HG03108 (cell line): ENCODE measurements at regions not wholly inside any gene's neighbourhood (a gene's known extent, or its start where the extent isn't known, plus 50 kb on each side); places are given as distances from the start of the nearest gene placed in this dataset.
"Not testable (repeated sequence)": the region's sequence is repeated elsewhere in the genome, so short reads cannot be mapped to it uniquely, and the experiment has no call there.

ENCODE experiments used
- ATAC-seq: cut with Tn5 transposase; IDR thresholded peaks from one replicate; pipeline ENCODE4 v1.9.1; 2021; ENCODE audit warnings: moderate library complexity; ENCODE audit not compliant: unreplicated experiment

DNA sequence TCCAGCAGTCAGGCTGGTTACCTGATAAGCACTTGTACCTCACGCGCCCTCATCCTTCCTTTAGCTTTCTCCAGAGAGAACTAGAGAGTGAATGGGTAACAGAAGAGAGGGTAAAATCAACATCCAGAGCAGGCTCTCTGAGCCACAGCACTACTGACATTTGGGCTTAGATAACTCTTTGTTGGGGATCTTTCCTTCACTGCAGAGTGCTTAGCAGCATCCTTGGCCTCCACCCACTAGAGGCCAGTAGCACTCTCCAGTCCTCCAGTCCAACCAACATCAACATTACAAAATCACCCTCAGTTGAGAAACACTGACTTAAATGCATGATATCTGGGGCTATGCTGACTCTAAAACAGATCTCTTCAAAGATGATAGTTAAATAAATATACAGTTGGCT, 220.7 kb downstream of the TACR3 start:
- ATAC-seq, result no peak

DNA sequence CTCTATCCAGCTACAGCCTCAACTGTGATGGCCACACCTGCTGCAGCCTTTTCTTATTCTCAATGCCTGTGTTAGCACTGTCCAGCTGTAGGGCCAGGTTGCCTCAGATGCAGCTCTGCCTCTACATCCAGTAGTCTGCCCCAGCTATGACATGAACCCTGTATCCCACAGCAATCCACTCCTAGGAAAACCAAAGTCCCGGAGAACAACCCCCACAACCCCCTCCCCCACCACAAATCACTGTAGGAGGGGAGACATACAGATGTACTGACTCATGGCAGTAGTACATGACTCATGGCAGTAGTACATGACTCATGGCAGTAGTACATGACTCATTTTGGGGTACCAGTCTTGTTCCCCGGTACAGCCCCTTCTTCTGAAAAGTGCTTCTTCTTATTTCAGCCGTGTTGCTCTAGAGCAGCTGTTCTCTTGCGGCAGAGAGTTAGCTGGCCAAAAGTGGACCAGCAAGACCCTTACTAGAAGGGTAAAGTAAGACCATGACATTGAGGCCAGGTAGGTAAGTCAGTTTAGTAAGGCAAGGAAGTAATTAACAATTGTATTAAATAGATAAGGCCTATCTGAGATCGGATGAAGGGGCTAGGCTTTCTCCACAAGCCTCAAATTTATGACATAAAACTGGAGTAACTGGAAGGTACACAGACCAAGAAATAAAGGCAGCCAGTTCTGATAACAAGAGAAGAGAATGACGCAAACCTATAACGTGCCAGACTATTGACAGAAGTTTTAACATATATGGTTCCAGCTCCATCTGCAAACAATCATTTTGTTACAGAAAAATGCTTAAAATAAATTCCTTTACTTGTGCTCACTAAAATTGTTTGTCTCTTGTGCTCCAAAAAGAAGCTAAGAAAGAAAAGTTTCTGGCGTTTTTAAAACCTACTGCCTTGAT, 221.4 kb downstream of the TACR3 start:
- peak; percentile 89 for ATAC-seq

DNA sequence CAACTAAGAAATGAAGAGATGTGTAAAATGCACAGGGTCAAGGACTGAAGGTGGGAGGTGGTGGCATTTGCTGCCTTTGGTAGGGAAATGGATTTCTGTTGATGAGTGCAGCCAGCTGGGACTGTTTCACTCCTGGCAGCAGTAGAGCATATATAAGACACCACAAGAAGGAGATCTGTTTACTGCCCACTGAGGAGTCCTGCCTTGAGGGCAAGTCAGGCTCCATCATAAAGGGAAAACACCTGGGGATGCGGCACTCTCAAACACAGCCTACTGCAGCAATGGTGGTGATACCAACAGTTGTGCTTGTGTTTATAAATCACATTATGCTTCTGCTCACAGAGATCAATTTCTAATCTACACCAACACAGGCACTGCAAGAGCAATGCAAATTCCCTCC, 222.1 kb downstream of the TACR3 start:
- peak; percentile 46 for ATAC-seq

DNA sequence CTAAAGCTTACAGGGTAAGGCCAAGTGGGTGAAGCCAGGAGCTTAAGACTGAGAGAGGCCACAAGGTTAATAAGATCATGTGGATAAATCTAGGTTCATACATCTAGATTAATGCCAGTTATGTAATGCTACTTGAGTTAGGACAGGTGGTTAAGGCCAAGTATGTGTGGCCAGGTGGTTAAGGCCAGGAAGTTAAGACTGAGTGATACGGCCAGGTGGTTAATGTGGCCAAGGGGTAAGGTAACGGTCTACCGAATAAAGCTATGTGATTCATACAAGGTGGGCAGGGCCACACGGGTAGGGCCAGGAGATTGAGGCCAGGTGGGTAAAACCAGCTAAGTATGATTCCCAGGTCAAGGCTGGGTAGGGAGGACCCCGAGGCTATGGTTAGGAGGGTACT, 223.0 kb downstream of the TACR3 start:
- no peak for ATAC-seq

DNA sequence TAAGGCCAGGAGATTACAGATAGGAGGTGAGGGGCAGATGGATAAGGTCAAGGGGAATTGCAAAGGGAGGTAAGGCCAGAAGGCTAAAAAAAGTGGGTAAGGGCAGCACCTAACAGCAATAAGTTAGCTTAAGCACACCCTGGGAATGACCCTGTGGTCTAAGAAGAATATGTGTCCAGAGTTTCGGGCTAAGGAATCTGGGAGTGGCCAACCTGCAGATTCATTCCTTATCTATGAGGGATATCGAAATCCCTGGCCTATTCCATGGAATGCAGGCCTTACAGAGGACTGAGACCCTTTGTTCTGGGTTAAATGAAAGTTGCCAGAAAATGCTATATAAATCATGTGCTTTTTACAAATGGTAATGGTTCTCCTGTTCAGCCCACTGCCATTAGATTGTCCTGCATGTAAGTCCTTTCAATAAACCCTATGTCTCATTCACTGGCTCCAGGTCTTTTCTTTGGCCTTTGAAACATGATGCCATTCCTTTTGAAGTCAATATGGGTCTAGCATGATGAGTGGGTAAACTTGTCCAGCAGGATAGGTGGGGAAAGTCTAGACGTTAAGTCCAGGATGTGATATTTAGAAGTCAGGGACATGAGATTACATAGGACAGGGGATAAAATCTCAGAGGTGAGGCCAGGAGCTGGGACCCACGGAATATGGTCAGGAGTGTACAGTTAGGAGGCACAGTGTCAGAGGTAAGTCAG, 226.2 kb downstream of the TACR3 start:
- no peak for ATAC-seq

DNA sequence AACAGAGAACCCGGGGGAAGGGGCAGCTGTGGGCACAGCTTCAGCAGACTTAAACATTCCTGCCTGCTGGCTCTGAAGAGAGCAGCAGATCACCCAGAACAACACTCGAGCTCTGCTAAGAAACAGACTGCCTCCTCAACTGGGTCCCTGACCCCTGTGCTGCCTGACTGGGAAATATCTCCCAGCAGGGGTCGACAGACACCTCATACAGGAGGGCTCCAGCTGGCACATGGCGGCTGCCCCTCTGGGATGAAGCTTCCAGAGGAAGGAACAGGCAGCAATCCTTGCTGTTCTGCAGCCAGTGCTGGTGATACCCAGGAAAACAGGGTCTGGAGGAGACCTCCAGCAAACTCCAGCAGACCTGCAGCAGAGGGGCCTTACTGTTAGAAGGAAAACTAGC, 234.5 kb downstream of the TACR3 start:
- ATAC-seq, result not testable (repeated sequence)

DNA sequence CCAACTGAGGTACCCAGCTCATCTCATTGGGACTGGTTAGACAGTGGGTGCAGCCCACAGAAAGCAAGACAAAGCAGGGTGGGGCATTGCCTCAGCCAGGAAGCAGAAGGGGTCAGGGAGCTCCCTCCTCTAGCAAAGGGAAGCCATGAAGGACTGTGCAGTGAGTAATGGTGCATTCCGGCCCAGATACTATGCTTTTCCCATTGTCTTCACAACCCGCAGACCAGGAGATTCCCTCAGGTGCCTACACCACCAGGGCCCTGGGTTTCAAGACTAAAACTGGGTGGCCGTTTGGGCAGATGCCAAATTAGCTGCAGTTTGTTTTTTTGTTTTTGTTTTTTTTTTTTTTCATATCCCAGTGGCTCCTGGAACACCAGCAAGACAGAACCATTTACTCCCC, 235.3 kb downstream of the TACR3 start:
- no peak for ATAC-seq

DNA sequence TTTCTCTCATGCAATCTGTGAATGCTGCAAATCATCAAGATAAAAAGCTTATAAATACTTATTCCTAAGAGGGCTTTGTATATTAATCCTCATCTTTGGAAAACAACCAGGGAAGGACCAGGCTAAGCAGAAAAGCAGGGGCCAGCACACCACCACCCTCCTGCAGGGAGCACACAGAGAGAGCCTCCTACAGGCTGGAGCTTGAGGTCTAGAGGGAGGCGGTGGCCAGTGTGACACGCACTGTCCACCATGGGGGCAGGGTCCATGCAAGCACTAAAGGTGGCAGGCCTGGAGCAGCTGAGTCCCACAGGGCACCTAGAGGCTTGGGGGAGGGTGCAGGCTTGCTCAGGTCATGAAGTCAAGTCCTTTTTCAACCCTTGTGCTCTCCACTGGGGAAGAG, 236.9 kb downstream of the TACR3 start:
- ATAC-seq, result no peak

DNA sequence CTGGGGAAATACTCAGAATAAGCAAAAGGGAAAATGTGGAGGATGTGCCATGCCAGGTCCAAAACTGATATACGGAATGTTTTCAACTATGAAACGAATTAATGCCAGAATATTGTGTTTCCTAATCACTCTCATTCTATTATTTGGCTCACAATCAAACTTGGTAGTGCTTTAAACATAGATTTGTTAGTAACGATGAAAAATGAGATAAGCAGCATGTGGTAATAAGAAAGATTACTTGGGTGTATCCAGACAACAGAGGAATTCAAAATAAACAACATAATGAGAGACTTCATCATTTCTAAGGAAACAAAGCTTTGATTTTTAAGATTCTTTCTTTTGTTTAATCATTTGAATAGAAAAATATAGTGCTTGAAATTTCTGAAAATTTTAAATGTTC, 237.3 kb downstream of the TACR3 start:
- ATAC-seq, result no peak

DNA sequence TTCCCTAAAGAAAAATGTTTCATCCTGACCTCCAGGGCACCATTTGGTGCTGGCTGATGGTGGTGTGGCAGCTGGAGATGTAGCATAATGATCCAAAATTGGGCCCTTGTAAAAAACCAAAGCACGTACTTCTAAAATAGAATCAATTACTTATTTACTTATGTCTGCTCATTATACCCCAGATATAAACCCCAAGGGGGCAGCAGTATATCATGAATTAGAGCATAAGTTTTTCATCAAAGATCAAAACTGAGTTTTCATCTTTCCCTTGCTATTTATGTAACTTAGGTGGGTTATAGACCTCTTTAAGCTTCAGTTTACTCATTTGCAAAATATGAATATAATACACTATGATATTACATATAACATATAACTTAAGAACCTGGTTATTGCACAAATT, 241.1 kb downstream of the TACR3 start:
- no peak for ATAC-seq

DNA sequence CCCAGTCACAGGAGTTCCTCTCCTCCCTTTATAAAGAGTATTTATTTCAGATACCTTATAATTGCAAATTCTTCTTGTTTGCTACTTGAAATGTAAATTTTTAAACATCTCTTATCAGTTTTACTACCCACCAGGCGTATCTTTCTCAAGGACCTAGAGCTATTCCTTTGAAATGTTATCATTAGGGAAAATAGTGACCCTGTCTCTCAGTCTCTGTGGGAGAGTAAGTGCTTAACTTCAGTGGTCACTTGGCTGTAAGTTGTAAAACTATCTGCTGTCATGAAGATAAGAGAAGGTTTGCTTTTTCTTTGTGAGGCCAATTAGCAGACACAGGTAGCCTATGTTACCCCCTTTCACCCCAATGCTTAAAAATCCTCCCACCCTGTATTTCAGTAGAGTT, 241.6 kb downstream of the TACR3 start:
- ATAC-seq, result no peak

DNA sequence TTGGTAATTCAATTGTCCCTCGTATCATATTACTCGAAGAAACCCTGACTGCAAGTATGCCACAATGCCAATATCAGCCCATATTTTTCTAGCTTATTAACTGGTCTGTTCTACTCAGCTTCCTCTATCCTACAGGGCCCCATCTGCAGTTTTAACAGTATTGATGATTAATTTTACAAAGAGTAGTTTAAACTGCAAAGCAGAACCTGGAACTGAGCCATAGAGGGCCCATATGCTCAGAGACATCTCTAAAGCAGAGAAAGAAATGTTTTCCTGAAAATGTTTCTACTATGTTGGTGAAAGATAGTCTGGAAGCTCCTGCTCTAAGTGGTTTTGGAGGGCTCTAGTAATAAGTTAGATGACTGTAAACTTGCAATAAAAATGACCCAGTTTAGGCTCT, 259.4 kb upstream of the CENPE start:
- ATAC-seq, result no peak

DNA sequence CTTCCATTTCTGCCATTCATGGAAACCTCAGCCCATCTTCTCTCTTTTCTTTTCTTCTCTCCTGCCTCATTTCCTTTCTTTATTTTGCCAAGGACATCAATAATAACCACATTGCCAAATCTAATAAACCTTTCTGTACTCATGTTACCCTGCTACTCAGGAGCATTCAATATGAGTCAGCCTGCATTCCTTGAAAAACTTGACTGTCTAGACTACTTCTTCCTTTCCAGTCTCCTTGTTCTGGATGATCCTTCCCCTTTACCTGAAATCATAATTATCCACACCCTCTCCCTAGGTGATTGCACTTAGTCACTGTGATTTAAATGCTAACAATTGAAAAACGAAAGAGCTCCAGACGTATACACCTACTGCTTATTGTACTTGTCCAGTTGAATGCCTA, 253.2 kb upstream of the CENPE start:
- no peak for ATAC-seq

DNA sequence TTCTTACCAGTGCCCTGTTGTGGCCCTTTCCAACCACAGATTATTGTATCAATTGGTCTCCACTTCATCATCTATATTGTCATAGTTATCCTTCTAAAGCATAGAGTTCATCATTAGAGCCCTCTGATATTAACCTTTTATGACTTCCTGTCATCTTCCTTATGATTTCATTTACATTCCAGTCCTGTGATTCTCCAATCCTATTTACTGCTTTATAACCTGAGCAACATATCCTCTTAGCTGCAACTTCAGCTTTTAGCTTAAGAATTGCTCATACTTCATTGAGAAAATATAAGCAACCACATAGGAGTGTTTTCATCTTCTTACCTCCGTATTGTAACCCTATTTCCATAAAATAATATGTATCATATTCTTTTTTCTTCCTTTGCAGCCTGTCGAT, 252.6 kb upstream of the CENPE start:
- ATAC-seq, result no peak

DNA sequence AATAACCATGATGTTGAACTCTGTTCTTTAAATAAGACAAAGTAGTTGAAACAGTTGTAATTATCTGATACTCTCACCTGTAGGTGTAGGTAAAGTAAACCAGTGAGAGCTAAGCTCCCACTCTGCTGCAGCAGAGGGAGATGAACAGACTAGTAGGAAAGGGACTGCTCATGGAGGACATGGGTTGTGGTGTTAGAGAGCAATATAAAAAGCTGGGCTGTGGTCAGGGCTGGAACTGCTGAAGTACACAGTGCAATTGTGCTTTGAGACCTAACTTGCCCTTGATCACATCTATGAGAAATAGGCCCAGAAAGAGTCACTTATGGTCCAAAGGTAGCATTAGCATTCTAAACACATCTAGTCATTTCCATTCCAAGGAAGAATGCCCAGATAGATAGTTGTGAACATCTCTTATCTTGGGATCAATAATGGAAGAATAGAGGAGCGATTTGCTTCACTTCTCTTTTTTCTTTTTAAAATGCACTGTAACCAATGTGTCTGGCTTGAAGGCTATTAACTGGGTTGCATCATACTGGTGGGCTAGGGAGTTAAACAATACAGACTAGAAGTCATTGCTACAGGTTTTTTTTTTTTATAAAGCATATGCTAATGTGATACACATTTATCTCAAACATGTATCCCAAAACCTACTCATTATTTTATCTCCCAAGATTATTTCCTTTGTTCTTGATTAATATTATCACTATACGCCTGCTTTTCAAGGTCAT, 251.3 kb upstream of the CENPE start:
- no peak for ATAC-seq

DNA sequence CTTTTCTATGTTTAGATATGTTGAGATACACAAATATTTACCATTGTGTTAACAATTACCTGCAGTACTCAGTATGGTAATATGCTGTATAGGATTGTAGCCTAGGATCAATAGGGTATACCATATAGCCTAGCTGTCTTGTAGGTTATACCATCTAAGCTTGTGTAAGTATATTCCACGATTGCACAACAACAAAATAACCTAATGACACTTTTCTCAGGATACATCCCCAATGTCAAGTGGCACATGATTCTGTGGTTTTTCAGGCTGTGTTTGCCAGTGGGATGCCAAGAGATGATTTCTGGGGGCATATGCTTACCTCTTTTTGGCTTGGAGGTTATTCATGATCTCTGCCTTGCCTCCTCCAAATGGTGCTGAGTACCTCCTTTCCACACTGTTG, 247.2 kb upstream of the CENPE start:
- no peak for ATAC-seq

DNA sequence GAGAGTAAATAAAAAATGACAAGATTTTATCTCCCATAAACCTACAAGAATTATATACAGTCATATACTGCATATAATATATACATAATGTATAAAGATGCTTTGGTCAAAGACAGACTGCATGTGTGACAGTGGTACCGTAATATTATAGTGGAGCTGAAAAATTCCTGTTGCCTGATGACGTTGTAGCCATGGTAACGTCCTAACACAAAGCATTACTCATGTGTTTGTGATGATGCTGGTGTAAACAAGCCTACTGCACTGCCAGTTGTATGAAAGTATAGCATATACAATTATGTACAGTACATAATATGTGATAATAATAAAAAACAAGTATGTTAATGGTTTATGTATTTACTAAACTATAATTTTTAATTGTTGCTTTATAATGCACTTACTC, 245.2 kb upstream of the CENPE start:
- no peak for ATAC-seq

DNA sequence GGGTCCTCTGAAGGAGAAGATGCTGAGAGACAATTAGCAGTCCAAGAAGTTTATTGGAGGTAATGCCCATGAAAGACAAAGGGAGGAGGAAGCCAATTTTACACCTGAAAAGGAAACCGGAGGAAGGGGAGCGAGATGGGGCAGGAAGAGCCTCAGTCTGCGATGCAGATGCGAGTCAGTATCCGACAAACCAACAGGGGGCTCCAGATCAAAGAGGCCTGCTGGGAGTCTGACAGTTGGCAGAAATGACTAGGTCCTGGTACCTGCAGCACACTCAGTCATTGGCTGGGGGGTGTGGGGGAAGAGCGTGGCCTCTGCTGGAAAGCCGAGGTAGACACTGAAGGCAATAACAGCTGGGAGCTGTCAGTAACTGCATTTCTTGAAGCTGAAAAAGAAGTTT, 231.1 kb upstream of the CENPE start:
- ATAC-seq, result peak; percentile 70

DNA sequence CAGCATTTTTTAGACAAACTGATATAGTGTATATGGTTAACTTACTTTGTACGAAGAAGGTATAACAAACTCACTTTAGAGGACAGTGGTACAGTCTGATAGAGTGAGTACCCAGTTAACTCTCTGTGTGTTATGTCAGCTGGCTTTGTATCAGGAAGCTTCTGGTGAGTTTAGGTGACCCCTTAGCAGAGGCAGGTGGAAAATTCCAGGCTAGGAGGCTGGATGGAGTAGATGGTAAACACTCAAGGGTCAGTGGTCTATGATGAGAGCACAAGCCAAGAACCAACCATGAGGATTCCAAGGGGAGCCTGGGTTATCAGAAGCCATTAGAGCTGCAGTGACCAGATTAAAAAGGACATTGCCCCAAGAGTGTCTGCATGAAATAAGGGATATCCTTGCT, 227.3 kb upstream of the CENPE start:
- ATAC-seq, result no peak

DNA sequence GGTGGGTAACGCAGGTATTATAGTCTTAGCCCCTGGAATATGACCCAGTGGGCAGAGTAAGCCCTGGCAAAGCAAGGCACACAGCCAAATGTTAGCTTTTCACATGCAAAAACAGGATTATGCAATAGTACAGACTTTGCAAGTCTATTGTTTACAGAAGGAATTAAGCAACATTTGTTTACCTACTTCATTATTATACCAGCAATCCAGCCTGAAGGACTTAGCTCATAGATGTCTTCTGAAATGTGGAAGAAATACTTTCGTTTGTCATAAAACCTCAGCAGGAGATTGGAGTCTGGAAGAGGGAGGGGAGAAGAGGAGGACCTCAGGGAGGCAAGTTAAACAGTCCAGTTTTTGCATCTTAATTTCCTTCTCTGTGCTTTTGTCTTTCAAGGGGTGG, 226.7 kb upstream of the CENPE start:
- ATAC-seq, result no peak

DNA sequence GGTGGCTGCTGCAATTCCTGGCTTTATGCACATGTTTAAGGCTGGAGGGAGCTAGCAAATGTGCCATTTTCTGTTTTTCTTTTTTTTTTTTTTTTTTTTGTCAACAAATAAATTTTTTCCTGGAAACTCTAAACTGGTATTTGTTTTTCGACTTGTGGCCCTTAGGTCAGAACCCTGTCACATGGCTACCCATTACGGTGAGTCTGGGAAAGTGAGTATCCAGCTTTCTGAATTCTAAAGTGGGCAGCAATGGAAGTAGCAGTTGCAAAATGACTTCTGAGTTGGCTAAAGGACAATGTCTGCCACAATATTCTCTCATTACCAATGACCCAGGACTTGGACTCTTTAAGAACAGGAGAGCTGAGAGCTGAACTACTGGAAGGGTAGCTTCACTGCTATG, 225.1 kb upstream of the CENPE start:
- ATAC-seq, result no peak
